Large intestine (tissue), 3 donors: ENCODE measurements at regions not wholly inside any gene's neighbourhood (a gene's known extent, or its start where the extent isn't known, plus 50 kb on each side); places are given as distances from the start of the nearest gene placed in this dataset.

Experiments
- DNase-seq, 2 donors: peaks; one replicate each; pipeline versions ENCODE4 v3.0.0 to v3.0.0-alpha.2; 2013
- H3K27ac ChIP-seq: one replicate; pipeline ENCODE4 v1.5.1; 2013; ENCODE audit warnings: low read length
- H3K27me3 ChIP-seq: 2 replicates; pipeline ENCODE4 v1.6.1; 2013; ENCODE audit warnings: low read length; ENCODE audit not compliant: control insufficient read depth, insufficient read depth
- H3K36me3 ChIP-seq: 2 replicates; pipeline ENCODE4 v1.6.1; 2013; ENCODE audit warnings: low read length; ENCODE audit not compliant: control insufficient read depth, insufficient read depth
- H3K4me1 ChIP-seq: one replicate; pipeline ENCODE4 v1.6.1; 2013; ENCODE audit warnings: low read length; ENCODE audit not compliant: control insufficient read depth, insufficient read depth
- H3K4me3 ChIP-seq: one replicate; pipeline ENCODE4 v1.5.1; 2013; ENCODE audit warnings: low read length
- H3K9me3 ChIP-seq: one replicate; pipeline ENCODE4 v1.6.1; 2013; ENCODE audit warnings: mild to moderate bottlenecking, low read depth, low read length, moderate library complexity; ENCODE audit not compliant: control insufficient read depth
- WGBS: methylation state at CpG from one replicate; pipeline ENCODE4 v1.1.5; 2013; ENCODE audit warnings: low lambda C conversion rate; ENCODE audit not compliant: insufficient coverage; 5-methylcytosine and 5-hydroxymethylcytosine counted together

GRCh38 chr2:83481436-83481835 lies 977.6 kb downstream of the SUCLG1 start:
- DNase-seq: no peak
- Histone ChIP-seq H3K4me3 (no peak overlapping the region), H3K4me1 (no peaks in the 10 kb centered on the region), H3K27ac (no peak overlapping the region), H3K36me3 (no peaks in the 10 kb centered on the region), H3K9me3 (no peaks in the 10 kb centered on the region), H3K27me3 (no peaks in the 10 kb centered on the region)

GRCh38 chr2:83478037-83478436 lies 981.0 kb downstream of the SUCLG1 start:
- DNase-seq: no peak
- WGBS: no CpG with 5 or more reads among the region's 4 CpGs

GRCh38 chr2:83475371-83475770 lies 983.7 kb downstream of the SUCLG1 start:
- DNase-seq: no peak
- H3K4me1 ChIP-seq: no peaks in the 10 kb centered on the region
- H3K27ac ChIP-seq: no peak overlapping the region
- no peak overlapping the region for H3K4me3 ChIP-seq
- H3K9me3 ChIP-seq: no peaks in the 10 kb centered on the region
- no CpG with 5 or more reads among the region's 2 CpGs for WGBS
- H3K27me3 ChIP-seq: no peaks in the 10 kb centered on the region
- no peaks in the 10 kb centered on the region for H3K36me3 ChIP-seq

More at GRCh38 chr2:83478037-83478436, 981.0 kb downstream of the SUCLG1 start:
- Histone ChIP-seq H3K36me3 (no peaks in the 10 kb centered on the region), H3K27ac (no peak overlapping the region), H3K4me3 (no peak overlapping the region), H3K4me1 (no peaks in the 10 kb centered on the region), H3K9me3 (no peaks in the 10 kb centered on the region), H3K27me3 (no peaks in the 10 kb centered on the region)

- H3K4me1 ChIP-seq: no peaks in the 10 kb centered on the region
- 86% methylated on average over 1 of the region's 1 CpG for WGBS
- no peaks in the 10 kb centered on the region for H3K9me3 ChIP-seq
- H3K27ac ChIP-seq: no peak overlapping the region
- no peak overlapping the region for H3K4me3 ChIP-seq
- H3K36me3 ChIP-seq: no peaks in the 10 kb centered on the region
- DNase-seq: no peak
- no peaks in the 10 kb centered on the region for H3K27me3 ChIP-seq
These were observed 987.4 kb downstream of the SUCLG1 start for GRCh38 chr2:83471655-83472054.

- Histone ChIP-seq H3K4me1 (no peaks in the 10 kb centered on the region), H3K27ac (no peak overlapping the region), H3K9me3 (no peaks in the 10 kb centered on the region), H3K27me3 (no peaks in the 10 kb centered on the region), H3K36me3 (no peaks in the 10 kb centered on the region), H3K4me3 (no peak overlapping the region)
- no peak for DNase-seq
These were observed 988.2 kb downstream of the SUCLG1 start for GRCh38 chr2:83470928-83471327.

GRCh38 chr2:83464444-83464843 lies 994.6 kb downstream of the SUCLG1 start:
- WGBS: no CpG with 5 or more reads among the region's 1 CpG
- Histone ChIP-seq H3K4me1 (no peaks in the 10 kb centered on the region), H3K27me3 (no peaks in the 10 kb centered on the region), H3K27ac (no peak overlapping the region), H3K36me3 (no peaks in the 10 kb centered on the region), H3K9me3 (no peaks in the 10 kb centered on the region), H3K4me3 (no peak overlapping the region)
- no peak for DNase-seq

GRCh38 chr2:83462881-83463280 lies 996.2 kb downstream of the SUCLG1 start:
- no peaks in the 10 kb centered on the region for H3K4me1 ChIP-seq
- no peaks in the 10 kb centered on the region for H3K9me3 ChIP-seq
- H3K27ac ChIP-seq: no peak overlapping the region
- no peaks in the 10 kb centered on the region for H3K27me3 ChIP-seq
- no peak overlapping the region for H3K4me3 ChIP-seq
- H3K36me3 ChIP-seq: no peaks in the 10 kb centered on the region
- DNase-seq: no peak

GRCh38 chr2:83461135-83461534 lies 997.9 kb downstream of the SUCLG1 start:
- WGBS: 94% methylated on average over 3 of the region's 3 CpGs
- Histone ChIP-seq H3K4me1 (no peaks in the 10 kb centered on the region), H3K27ac (no peak overlapping the region), H3K4me3 (no peak overlapping the region), H3K9me3 (no peaks in the 10 kb centered on the region), H3K27me3 (no peaks in the 10 kb centered on the region), H3K36me3 (no peaks in the 10 kb centered on the region)
- no peak for DNase-seq

- no peaks in the 10 kb centered on the region for H3K9me3 ChIP-seq
- H3K4me3 ChIP-seq: no peak overlapping the region
- no peaks in the 10 kb centered on the region for H3K27me3 ChIP-seq
- no peaks in the 10 kb centered on the region for H3K36me3 ChIP-seq
- no peak overlapping the region for H3K27ac ChIP-seq
- no peak for DNase-seq
- no CpG with 5 or more reads among the region's 2 CpGs for WGBS
- H3K4me1 ChIP-seq: no peaks in the 10 kb centered on the region
These were observed 999.6 kb downstream of the SUCLG1 start for GRCh38 chr2:83459456-83459855.

- H3K36me3 ChIP-seq: no peaks in the 10 kb centered on the region
- DNase-seq: no peak
- H3K4me3 ChIP-seq: no peak overlapping the region
- H3K9me3 ChIP-seq: no peaks in the 10 kb centered on the region
- no peak overlapping the region for H3K27ac ChIP-seq
- WGBS: 100% methylated on average over 1 of the region's 2 CpGs
- no peaks in the 10 kb centered on the region for H3K27me3 ChIP-seq
- no peaks in the 10 kb centered on the region for H3K4me1 ChIP-seq
These were observed 1023.1 kb downstream of the SUCLG1 start for GRCh38 chr2:83435989-83436388.

- Histone ChIP-seq H3K4me3 (no peak overlapping the region), H3K4me1 (no peaks in the 10 kb centered on the region), H3K27ac (no peak overlapping the region), H3K27me3 (no peaks in the 10 kb centered on the region), H3K36me3 (no peaks in the 10 kb centered on the region), H3K9me3 (peaks cover 8% of the 10 kb centered on the region)
- 100% methylated on average over 1 of the region's 1 CpG for WGBS
- no peak for DNase-seq
These were observed 1038.1 kb downstream of the SUCLG1 start for GRCh38 chr2:83420993-83421392.
